ENCODE measurements at regions not wholly inside any gene's neighbourhood (a gene's known extent, or its start where the extent isn't known, plus 50 kb on each side); places are given as distances from the start of the nearest gene placed in this dataset.

- peaks cover 0 to 11% (median 2%) of the 10 kb centered on the region in 4 donors for H3K4me1 ChIP-seq
- no peaks in the 10 kb centered on the region for H3K36me3 ChIP-seq
- H3K27me3 ChIP-seq, result peaks cover 0 to 89% of the 10 kb centered on the region in 2 donors
- H3K9me3 ChIP-seq, result no peaks in the 10 kb centered on the region
- DNase-seq, result no peak
- TF ChIP-seq CTCF (IDR thresholded peaks at IDR 0.05), result no peak
- H3K27ac ChIP-seq, result no peak overlapping the region
- intact Hi-C loops (cut with DNase I; ENCODE audit: low total_unique reads), result loop anchor here (5.0 kb wide), 1 partner anchor 104 kb away; no protein-coding TSS in a partner anchor
- no peak overlapping the region for H3K4me3 ChIP-seq
These were observed 71.5 kb upstream of the FBRSL1 start for GRCh38 chr12:132418393-132418925.

GRCh38 chr12:132417741-132418140, 72.2 kb upstream of the FBRSL1 start:
- intact Hi-C loops (cut with DNase I; ENCODE audit: low total_unique reads), result loop anchor here (5.0 kb wide), 1 partner anchor 105 kb away; no protein-coding TSS in a partner anchor
- no peak overlapping the region for H3K4me3 ChIP-seq
- no peaks in the 10 kb centered on the region for H3K36me3 ChIP-seq
- no peak for DNase-seq
- H3K27me3 ChIP-seq, result peaks cover 0 to 84% of the 10 kb centered on the region in 2 donors
- no peaks in the 10 kb centered on the region for H3K9me3 ChIP-seq
- peaks cover 0 to 11% (median 2%) of the 10 kb centered on the region in 4 donors for H3K4me1 ChIP-seq
- H3K27ac ChIP-seq, result no peak overlapping the region
- no peak for TF ChIP-seq CTCF (IDR thresholded peaks at IDR 0.05)

GRCh38 chr12:132416827-132417226, 73.1 kb upstream of the FBRSL1 start:
- intact Hi-C loops (cut with DNase I; ENCODE audit: low total_unique reads), result loop anchor here (5.0 kb wide), 1 partner anchor 105 kb away; no protein-coding TSS in a partner anchor
- H3K9me3 ChIP-seq, result no peaks in the 10 kb centered on the region
- H3K4me1 ChIP-seq, result peaks cover 0 to 11% (median 2%) of the 10 kb centered on the region in 4 donors
- H3K27me3 ChIP-seq, result peaks cover 0 to 75% of the 10 kb centered on the region in 2 donors
- no peak overlapping the region for H3K27ac ChIP-seq
- H3K4me3 ChIP-seq, result no peak overlapping the region
- H3K36me3 ChIP-seq, result no peaks in the 10 kb centered on the region
- no peak for DNase-seq
- TF ChIP-seq CTCF (IDR thresholded peaks at IDR 0.05), result no peak

- Histone ChIP-seq H3K27me3 (peaks cover 0 to 70% of the 10 kb centered on the region in 2 donors), H3K4me1 (peaks cover 0 to 11% (median 2%) of the 10 kb centered on the region in 4 donors), H3K4me3 (no peak overlapping the region), H3K9me3 (no peaks in the 10 kb centered on the region), H3K36me3 (no peaks in the 10 kb centered on the region), H3K27ac (no peak overlapping the region)
- TF ChIP-seq CTCF (IDR thresholded peaks at IDR 0.05), result no peak
- DNase-seq, result no peak
- intact Hi-C loops (cut with DNase I; ENCODE audit: low total_unique reads), result loop anchor here (5.0 kb wide), 1 partner anchor 106 kb away; no protein-coding TSS in a partner anchor
These were observed 73.8 kb upstream of the FBRSL1 start for GRCh38 chr12:132416121-132416673.

GRCh38 chr12:132415327-132416120, 74.4 kb upstream of the FBRSL1 start:
- no peaks in the 10 kb centered on the region for H3K36me3 ChIP-seq
- intact Hi-C loops (cut with DNase I; ENCODE audit: low total_unique reads), result loop anchor here (5.0 kb wide), 1 partner anchor 107 kb away; no protein-coding TSS in a partner anchor
- no peak overlapping the region for H3K4me3 ChIP-seq
- H3K9me3 ChIP-seq, result no peaks in the 10 kb centered on the region
- no peak for TF ChIP-seq CTCF (IDR thresholded peaks at IDR 0.05)
- peaks cover 0 to 70% of the 10 kb centered on the region in 2 donors for H3K27me3 ChIP-seq
- peaks cover 0 to 11% (median 2%) of the 10 kb centered on the region in 4 donors for H3K4me1 ChIP-seq
- no peak overlapping the region for H3K27ac ChIP-seq
- DNase-seq, result no peak
